Activated CD4-positive, alpha-beta T cell treated with anti-CD3 and anti-CD28 coated beads for 36 hours (primary cell): ENCODE measurements at regions not wholly inside any gene's neighbourhood (a gene's known extent, or its start where the extent isn't known, plus 50 kb on each side); places are given as distances from the start of the nearest gene placed in this dataset.
"Not testable (repeated sequence)": the region's sequence is repeated elsewhere in the genome, so short reads cannot be mapped to it uniquely, and the experiment has no call there.

ENCODE experiments used
- ATAC-seq: fragments of 200-7000 bp; cut with Tn5 transposase; one replicate; pipeline ENCODE4 v1.10.0; 2021; ENCODE audit warnings: mild to moderate bottlenecking, moderate library complexity
- CTCF ChIA-PET: fragments of 350-600 bp; sonication (Branson Sonifier 250); formaldehyde crosslinking; loops from one replicate; lab custom pipeline; 2021; ENCODE audit warnings: antibody characterized with exemption; lab: Charles Lee
- POLR2A ChIA-PET: fragments of 350-600 bp; sonication (Branson Sonifier 250); formaldehyde crosslinking; loops from one replicate; lab custom pipeline; 2021; ENCODE audit warnings: antibody characterized with exemption, inconsistent platforms; lab: Charles Lee
- DNase-seq: peaks from one replicate; pipeline ENCODE4 v3.0.0-alpha.2; 2020
- H3K27ac Mint-ChIP-seq: one replicate; pipeline ENCODE4 v1.8.0; 2021; ENCODE audit warnings: mixed read lengths
- H3K27me3 Mint-ChIP-seq: one replicate; pipeline ENCODE4 v1.8.0; 2021; ENCODE audit warnings: mixed read lengths
- H3K36me3 Mint-ChIP-seq: one replicate; pipeline ENCODE4 v1.8.0; 2021; ENCODE audit warnings: low read depth, mixed read lengths
- H3K4me1 Mint-ChIP-seq: one replicate; pipeline ENCODE4 v1.8.0; 2021; ENCODE audit warnings: mixed read lengths
- H3K4me3 Mint-ChIP-seq: one replicate; pipeline ENCODE4 v1.8.0; 2021; ENCODE audit warnings: mild to moderate bottlenecking, moderate library complexity, mixed read lengths
- H3K9me3 Mint-ChIP-seq: one replicate; pipeline ENCODE4 v1.8.0; 2021; ENCODE audit warnings: low read depth, mixed read lengths
- intact Hi-C, 2 experiments: fragments of 100-400 bp; cut with DNase I in 1 of 2; cut with micrococcal nuclease in 1 of 2; formaldehyde crosslinking; loops; one replicate each; pipeline versions ENCODE4 v1.14.2 to v1.15.1; 2022 to 2024; cut with DNase I, micrococcal nuclease

DNA sequence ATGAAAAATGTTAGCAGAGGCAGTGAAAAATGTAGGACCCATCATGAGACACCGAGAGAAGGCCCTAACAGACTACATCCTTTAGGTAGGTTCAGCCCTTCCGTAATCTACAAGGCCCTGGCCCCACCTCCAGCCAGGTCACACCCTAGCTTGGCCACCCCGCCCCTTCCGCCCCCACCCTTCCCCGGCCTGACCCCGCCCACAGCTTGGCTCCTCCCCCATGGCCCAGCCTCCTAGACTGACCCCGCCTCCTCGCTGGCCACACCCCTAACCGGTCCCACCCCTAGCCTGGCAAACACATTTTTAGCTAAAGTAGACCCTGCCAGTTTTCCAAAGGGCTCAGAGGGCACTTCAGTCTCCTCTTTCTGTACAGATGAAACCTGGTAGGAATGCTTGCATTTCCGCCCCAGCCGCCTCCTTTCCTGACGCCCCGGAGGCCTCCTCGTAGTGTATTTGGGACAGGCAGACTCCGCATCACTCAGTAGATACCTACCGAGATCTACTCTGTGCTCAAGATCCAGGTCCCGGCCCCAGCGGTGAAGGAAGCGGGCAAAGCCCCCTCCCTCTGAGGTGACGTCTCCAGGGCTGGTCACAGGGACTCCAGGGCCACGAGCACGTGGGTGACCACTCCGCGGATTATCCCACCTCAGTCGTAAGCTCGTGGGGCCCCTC, 443.5 kb downstream of the PREX1 start:
- Mint-ChIP-seq H3K4me3 (no peak overlapping the region), H3K4me1 (no peaks in the 10 kb centered on the region), H3K9me3 (no peaks in the 10 kb centered on the region), H3K36me3 (no peaks in the 10 kb centered on the region), H3K27ac (no peak overlapping the region), H3K27me3 (peaks cover 8% of the 10 kb centered on the region)
- ChIA-PET POLR2A (no interaction called here), CTCF (no interaction called here)
- DNase-seq (peak; percentile 62), ATAC-seq (peak; percentile 66)
- intact Hi-C loops, result no loop called here

DNA sequence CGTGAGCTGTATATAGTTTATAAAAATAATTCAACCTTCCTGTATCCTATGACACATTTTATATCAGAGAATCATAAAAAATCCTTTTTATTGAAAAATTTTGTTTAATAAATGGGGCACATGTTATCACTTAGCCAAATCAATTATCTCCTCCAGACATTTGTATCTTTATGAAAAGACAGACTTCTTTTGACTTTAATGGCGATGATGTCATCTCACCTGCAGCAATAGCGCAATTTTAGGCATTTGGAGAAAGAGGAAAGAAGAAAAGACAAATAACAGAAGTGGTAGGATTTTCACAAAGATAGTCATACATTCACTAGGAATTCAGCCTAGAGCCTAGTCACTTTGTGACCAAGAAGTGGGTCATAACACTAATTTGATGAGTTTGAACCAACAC, 444.5 kb downstream of the PREX1 start:
- Mint-ChIP-seq H3K36me3 (no peaks in the 10 kb centered on the region), H3K27ac (no peak overlapping the region), H3K27me3 (peaks cover 8% of the 10 kb centered on the region), H3K4me1 (no peaks in the 10 kb centered on the region), H3K9me3 (no peaks in the 10 kb centered on the region), H3K4me3 (no peak overlapping the region)
- DNase-seq, result no peak
- POLR2A ChIA-PET, result no interaction called here
- ATAC-seq, result no peak
- CTCF ChIA-PET, result no interaction called here
- intact Hi-C loops, result no loop called here

DNA sequence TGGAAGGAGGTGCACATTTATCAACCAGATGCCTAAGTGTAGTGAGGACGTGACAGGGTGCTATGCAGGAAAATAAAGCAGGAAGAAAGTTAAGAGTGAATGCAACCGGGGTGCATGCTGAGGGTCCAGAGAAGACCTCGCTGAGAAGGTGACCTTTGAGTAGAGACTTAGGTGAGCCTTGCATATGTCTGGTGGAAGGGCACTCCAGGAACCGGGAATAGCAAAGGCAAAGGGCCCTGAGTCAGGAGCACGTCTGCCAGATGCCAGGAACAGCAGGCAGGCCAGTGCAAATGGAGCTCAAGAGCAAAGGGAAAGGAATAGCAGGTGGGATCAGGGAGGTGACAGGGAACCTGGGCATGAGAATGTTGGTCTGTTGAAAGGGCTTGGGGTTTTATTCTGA, 445.5 kb downstream of the PREX1 start:
- DNase-seq (no peak), ATAC-seq (no peak)
- intact Hi-C loops, result no loop called here
- H3K4me1 Mint-ChIP-seq, result no peaks in the 10 kb centered on the region
- ChIA-PET CTCF (no interaction called here), POLR2A (no interaction called here)
- no peak overlapping the region for H3K4me3 Mint-ChIP-seq
- no peaks in the 10 kb centered on the region for H3K9me3 Mint-ChIP-seq
- no peaks in the 10 kb centered on the region for H3K36me3 Mint-ChIP-seq
- peaks cover 8% of the 10 kb centered on the region for H3K27me3 Mint-ChIP-seq
- no peak overlapping the region for H3K27ac Mint-ChIP-seq

DNA sequence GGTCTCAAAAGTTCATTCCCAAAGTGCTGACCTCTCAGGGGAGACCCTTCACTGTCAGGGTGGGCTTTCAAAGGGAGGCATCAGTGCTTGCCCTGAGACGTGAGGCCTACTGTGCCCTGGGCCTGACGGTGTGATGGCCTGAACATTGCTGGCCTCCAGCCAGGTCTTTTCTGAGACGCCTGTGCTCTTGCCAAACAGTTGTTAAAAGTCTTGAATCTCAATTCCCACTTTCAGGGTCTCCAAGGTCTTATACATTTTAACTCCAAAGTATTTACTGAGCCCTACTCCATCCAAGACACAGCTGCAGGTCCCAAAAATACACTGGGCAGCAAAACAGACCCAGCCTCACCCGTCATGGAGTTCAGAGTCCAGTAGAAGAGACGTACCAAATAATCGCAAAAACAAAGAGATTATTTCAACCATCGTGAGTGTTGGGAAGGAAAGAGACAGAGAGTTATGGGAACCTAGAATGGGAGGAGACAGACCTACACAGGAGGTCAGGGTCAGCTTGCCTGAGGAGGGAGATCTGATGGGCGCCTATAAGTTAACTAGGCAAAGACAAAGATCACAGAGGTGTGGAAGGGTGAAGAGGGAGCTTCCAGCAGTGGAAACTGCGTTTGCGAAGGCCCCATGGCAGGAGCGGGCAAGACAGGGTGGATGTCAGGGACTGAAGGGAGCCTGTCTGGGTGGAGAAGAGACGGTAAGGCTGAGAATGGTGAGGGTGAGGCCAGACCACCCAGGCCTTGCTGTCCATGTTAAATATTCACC, 446.3 kb downstream of the PREX1 start:
- no peak for ATAC-seq
- H3K4me1 Mint-ChIP-seq, result no peaks in the 10 kb centered on the region
- H3K4me3 Mint-ChIP-seq, result no peak overlapping the region
- CTCF ChIA-PET, result no interaction called here
- H3K36me3 Mint-ChIP-seq, result no peaks in the 10 kb centered on the region
- POLR2A ChIA-PET, result no interaction called here
- intact Hi-C loops, result no loop called here
- no peaks in the 10 kb centered on the region for H3K9me3 Mint-ChIP-seq
- no peak for DNase-seq
- no peak overlapping the region for H3K27ac Mint-ChIP-seq
- peaks cover 6% of the 10 kb centered on the region for H3K27me3 Mint-ChIP-seq

DNA sequence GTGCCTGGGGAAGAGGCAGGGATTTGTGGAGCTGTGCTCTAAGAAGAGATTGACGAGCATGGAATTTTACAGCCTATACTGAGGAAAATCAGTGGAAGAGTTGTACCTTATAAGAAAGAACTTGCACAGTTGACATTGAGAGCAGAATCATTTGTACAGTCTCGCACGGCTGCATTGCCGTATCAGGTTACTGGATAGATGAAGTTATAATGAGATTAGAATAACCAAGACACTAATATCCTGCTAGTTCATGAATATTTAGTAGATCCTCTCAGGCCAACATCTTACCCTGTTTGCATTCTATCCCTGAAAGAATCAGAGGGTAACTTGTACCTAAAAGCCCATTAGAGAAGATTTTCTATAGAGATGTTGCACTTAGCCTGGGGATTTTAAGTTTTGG, 447.1 kb downstream of the PREX1 start:
- ChIA-PET POLR2A (no interaction called here), CTCF (no interaction called here)
- no peak overlapping the region for H3K4me3 Mint-ChIP-seq
- peaks cover 6% of the 10 kb centered on the region for H3K27me3 Mint-ChIP-seq
- H3K9me3 Mint-ChIP-seq, result no peaks in the 10 kb centered on the region
- H3K27ac Mint-ChIP-seq, result no peak overlapping the region
- ATAC-seq (no peak), DNase-seq (no peak)
- no peaks in the 10 kb centered on the region for H3K4me1 Mint-ChIP-seq
- intact Hi-C loops, result no loop called here
- no peaks in the 10 kb centered on the region for H3K36me3 Mint-ChIP-seq

DNA sequence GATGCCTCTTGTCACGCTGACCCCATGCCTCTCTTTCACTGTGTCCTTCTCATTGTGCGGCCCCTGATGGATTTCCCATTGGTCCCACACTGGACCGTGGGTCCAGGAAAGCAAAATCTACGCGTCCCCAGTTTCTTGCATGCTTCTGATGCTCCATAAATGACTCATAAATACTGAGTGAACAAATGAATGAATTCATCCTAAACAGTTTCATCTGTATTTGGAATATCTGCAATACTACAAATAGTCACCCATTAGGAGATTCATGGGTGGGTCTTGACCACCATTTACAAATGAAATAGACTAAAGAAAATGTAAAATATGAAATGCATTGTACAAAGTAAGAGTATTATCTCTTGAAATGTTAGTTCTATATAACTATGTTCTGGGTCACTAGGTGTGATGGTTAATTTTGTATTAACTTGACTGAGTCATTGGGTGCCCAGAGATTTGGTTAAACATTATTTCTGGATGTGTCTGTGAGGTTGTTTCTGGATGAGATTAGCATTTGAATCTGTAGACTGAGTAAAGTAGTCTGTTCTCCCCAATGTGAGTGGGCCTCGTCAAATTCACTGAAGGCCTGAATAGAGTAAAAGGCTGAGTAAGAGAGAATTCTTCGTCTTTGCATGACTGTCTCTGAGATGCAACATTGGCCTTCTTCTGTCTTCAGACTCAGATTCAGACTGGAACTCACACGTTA, 448.7 kb downstream of the PREX1 start:
- no peak overlapping the region for H3K27ac Mint-ChIP-seq
- H3K9me3 Mint-ChIP-seq, result no peaks in the 10 kb centered on the region
- H3K27me3 Mint-ChIP-seq, result peaks cover 6% of the 10 kb centered on the region
- ChIA-PET POLR2A (no interaction called here), CTCF (no interaction called here)
- ATAC-seq (no peak), DNase-seq (no peak)
- intact Hi-C loops, result no loop called here
- no peaks in the 10 kb centered on the region for H3K4me1 Mint-ChIP-seq
- H3K36me3 Mint-ChIP-seq, result no peaks in the 10 kb centered on the region
- H3K4me3 Mint-ChIP-seq, result no peak overlapping the region

DNA sequence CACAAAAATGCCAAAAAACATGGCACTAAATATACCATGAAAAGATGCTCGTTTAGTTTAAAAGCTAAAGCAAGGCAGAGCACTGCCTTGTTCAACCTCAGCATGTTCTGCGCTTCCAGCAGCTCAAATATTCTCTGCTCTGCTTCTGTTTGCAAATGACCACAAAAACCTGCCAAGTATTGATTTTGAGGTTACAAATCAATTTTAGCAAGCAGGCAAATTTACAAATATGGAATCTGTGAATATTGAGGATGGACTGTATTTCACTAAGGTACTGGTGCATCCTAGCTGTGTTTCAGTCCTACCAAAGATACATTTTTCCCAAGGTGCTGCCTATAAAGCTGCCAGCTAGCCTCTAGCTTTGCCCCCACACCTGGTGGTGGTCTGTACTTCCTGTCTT, 449.9 kb downstream of the PREX1 start:
- Mint-ChIP-seq H3K27ac (no peak overlapping the region), H3K36me3 (no peaks in the 10 kb centered on the region), H3K27me3 (peaks cover 7% of the 10 kb centered on the region), H3K9me3 (no peaks in the 10 kb centered on the region), H3K4me3 (no peak overlapping the region), H3K4me1 (no peaks in the 10 kb centered on the region)
- intact Hi-C loops, result no loop called here
- no peak for DNase-seq
- POLR2A ChIA-PET, result no interaction called here
- ATAC-seq, result no peak
- CTCF ChIA-PET, result no interaction called here

DNA sequence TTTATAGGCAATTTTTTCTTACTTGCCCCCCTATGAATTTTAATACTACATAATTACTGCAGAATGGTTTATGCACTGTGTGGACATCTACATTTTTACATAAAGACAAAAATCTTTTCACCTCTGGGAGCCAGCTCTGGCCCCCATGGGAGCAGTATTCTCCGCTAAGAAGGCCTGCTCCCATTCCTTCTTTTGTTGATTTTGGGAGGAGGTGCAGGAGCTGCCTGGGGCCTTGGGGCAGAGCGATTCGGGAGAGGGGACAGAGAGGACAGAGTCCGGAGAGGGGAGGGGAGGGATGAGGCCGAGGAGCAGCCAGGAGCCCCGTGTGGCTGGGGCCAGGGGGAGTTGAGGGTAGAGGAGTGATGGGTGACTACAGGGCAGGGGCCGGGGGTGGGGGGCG, 452.0 kb downstream of the PREX1 start:
- Mint-ChIP-seq H3K36me3 (no peaks in the 10 kb centered on the region), H3K27ac (no peak overlapping the region), H3K4me1 (no peaks in the 10 kb centered on the region), H3K9me3 (no peaks in the 10 kb centered on the region), H3K4me3 (no peak overlapping the region), H3K27me3 (peaks cover 3% of the 10 kb centered on the region)
- ATAC-seq, result no peak
- ChIA-PET CTCF (interaction anchor here (0.6 to 1.1 kb wide), 3 partner anchors 245 to 1560 kb away, joined by 3 read pairs; no protein-coding TSS in a partner anchor), POLR2A (no interaction called here)
- no peak for DNase-seq
- intact Hi-C loops, result no loop called here

DNA sequence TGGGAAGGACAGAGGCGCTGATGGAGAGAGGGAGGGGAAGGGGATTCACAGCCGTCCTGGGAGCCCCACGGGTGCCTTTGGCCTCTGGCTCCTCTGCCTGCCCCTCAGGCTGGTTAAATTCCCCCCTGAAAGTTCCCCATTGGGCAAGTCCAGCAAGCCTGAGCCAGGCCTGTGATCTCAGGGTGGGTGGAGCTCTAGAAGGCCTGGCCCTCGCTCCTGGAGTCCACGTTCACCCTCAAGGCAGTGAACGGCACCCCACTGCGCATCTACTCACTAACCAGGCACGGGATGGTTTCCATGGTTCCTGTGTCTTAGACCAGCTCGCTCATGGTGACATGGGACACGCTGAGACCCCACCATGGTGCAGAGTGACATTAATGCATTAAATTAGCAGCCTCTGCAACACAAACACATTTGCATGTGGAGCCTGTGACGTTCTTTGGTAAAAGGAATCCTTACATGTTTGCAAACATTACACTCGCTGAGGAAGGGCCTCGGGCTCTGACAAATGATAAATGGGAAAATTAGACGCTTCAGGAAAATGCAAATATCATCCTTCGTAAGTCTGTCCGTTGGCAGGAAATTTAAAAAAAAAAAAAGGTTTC, 452.7 kb downstream of the PREX1 start:
- no peak overlapping the region for H3K27ac Mint-ChIP-seq
- POLR2A ChIA-PET, result no interaction called here
- DNase-seq (no peak), ATAC-seq (no peak)
- peaks cover 3% of the 10 kb centered on the region for H3K27me3 Mint-ChIP-seq
- intact Hi-C loops, result no loop called here
- CTCF ChIA-PET, result interaction anchor here (1.1 kb wide), 1 partner anchor 246 kb away, joined by 3 read pairs; no protein-coding TSS in a partner anchor
- H3K9me3 Mint-ChIP-seq, result no peaks in the 10 kb centered on the region
- no peak overlapping the region for H3K4me3 Mint-ChIP-seq
- no peaks in the 10 kb centered on the region for H3K4me1 Mint-ChIP-seq
- H3K36me3 Mint-ChIP-seq, result no peaks in the 10 kb centered on the region

DNA sequence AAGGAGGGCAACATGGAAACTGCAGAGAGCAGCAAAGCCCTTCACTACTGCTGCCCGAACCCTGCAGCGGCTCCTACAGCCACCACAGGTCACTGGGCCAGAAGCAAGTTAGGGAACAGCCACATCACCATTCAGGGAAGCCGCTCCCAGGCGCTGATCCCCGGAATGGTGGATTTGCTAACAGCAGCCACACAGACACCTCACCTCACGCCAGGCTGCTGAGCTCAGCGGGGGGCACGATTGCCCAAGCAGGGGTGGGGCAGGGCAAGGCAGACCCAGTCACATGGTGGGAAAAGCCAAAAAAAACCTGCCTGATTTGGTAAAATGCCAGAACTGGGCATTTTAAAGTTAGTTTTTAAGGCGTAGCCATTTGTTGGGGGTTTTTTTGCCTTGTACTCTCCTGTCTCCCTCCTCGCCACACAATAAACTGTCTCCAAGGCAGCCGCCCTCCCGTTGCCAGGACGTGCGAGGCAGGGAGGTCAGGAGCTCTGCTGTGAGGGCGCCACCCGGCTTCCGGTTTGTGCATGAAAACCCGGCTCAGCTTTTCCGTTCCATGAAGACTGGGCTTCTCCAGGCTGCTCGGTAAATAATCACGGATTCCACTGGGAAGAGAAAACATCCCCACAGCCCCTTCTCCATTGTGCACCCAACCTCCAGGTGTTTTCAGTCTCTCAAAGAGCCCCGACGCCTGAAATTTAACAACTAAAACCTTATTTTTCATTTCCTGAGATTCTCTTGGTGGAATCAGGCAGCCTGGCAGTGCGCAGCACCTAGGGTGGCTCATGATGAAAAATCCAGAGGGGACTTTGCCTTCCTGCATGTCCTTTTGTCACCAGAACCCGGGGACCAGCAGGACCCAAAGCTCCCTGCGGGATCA, 453.5 kb downstream of the PREX1 start:
- H3K4me1 Mint-ChIP-seq, H3K36me3 Mint-ChIP-seq, intact Hi-C loops, ATAC-seq, H3K4me3 Mint-ChIP-seq, H3K27ac Mint-ChIP-seq, POLR2A ChIA-PET, H3K9me3 Mint-ChIP-seq, H3K27me3 Mint-ChIP-seq: not testable (repeated sequence)
- CTCF ChIA-PET, result interaction anchor here (1.1 kb wide), 1 partner anchor 246 kb away, joined by 3 read pairs; no protein-coding TSS in a partner anchor
- peak; percentile 15 for DNase-seq

DNA sequence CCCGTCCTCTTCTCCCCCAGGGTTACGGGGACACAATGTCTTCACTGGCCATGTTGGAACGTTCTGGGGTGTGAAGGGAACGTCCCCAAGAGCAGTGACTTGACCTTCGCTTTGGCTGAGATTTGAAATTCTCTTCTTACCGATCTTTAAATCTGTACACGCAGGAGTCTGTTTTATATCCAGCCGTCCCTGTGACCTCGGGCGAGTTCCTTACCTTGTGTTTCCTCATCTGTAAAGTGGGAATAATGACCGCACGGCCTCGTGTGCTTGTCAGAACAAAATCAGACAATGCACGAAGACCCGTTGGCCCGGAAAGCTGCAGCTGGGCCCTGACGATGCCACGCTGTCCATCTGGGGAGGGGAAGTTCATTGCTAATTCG, 454.3 kb downstream of the PREX1 start:
- peaks cover 5% of the 10 kb centered on the region for H3K27me3 Mint-ChIP-seq
- ChIA-PET POLR2A (no interaction called here), CTCF (no interaction called here)
- ATAC-seq (no peak), DNase-seq (no peak)
- H3K4me1 Mint-ChIP-seq, result no peaks in the 10 kb centered on the region
- intact Hi-C loops, result no loop called here
- H3K27ac Mint-ChIP-seq, result no peak overlapping the region
- no peaks in the 10 kb centered on the region for H3K9me3 Mint-ChIP-seq
- H3K4me3 Mint-ChIP-seq, result no peak overlapping the region
- no peaks in the 10 kb centered on the region for H3K36me3 Mint-ChIP-seq
